GM18505 (cell line): ENCODE measurements at regions not wholly inside any gene's neighbourhood (a gene's known extent, or its start where the extent isn't known, plus 50 kb on each side); places are given as distances from the start of the nearest gene placed in this dataset.

ENCODE experiments used
- ATAC-seq: cut with Tn5 transposase; IDR thresholded peaks from one replicate; pipeline ENCODE4 v1.9.1; 2021; ENCODE audit not compliant: unreplicated experiment
- POLR2A ChIP-seq: IDR thresholded peaks from 4 replicates; pipeline ENCODE4 v1.6.1; 2011; ENCODE audit warnings: borderline replicate concordance; ENCODE audit not compliant: insufficient read depth, insufficient read length; ENCODE audit errors: extremely low read depth

DNA sequence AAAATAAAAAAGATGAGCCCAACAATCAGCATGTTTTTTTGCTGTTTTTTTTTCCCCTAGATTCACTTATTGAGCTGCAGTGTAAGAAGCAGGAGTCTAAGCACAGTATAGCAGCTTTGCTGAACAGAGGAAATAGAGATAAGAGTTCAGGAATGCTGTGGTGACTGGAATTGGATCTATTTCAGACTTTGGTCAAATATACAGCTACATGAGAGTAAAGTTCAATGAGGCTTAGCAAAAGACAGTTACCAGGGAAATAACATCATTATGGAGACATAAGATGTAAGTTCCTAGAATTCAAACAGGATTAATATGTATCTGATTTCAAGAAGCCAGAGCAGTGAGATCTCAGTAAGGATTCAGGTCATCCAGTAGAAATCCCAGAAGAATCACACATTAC, 613.0 kb downstream of the RPS29 start:
- TF ChIP-seq POLR2A, result no peak
- no peak for ATAC-seq

DNA sequence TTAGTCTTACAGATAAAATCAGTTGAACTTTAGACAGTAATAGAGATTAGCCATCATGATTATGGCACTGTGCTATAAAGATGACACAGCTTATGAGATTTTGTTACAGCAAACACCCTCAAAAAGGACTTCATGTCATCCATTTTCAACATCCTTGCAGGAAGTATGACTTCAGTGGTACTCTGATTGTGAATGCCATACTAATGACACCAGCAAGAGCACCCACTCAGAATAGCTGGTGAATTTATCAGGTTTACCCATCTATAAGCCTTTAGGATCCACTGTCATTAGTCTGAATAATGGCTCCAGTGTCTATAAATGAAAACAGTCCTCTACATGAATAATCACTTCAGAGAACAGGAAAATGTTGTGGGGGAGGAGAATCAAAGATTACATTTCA, 615.2 kb downstream of the RPS29 start:
- ATAC-seq, result no peak

DNA sequence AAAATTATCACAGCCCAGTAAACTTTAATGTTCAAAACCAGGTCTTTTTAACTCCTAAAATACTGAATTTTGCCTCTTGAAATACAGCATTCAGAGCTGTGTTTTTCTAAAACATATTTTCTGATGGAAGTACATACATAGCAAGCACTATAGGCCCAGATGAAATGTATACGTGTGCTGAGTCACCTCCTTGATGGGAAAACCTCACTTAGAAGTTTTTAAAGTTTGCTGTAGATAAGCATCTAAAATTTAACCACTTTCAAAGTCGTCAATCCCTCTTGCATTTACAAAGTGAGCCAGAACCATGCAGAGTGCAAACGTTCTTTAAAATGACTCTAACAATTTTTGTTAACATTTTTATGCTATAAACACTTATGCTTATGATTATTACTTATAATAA, 618.8 kb downstream of the RPS29 start:
- no peak for TF ChIP-seq POLR2A

More for the DNA sequence above, 615.2 kb downstream of the RPS29 start:
- no peak for TF ChIP-seq POLR2A

DNA sequence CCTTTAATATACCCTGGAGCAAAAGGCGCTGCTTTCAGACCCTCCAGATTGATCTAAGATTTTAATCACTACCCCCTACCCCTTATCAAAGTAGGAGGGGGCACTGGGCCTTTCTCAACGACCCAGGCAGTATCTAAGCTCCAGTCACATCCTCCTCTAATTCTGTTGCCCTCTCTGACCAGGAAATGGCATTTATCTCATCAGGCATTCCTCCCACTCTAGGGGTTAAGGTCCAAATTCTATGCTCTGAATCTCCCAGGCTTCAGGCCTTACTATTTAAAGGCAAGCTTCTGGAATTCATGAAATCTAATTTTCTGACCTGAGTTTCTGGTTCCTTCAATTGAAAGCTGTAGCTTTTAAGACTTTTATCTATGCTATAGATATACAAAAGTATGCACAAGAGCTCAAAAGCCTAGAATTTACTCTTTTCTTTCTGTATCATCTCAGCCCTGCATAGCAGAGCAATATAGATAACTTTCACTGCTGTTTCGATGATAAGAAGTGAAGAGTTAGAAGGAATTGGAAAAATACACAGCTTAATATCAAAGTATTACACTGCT, 622.9 kb downstream of the RPS29 start:
- TF ChIP-seq POLR2A, result no peak
- ATAC-seq, result no peak

More for the DNA sequence above, 618.8 kb downstream of the RPS29 start:
- no peak for ATAC-seq

GRCh38 chr14:48957486-48957885, 628.7 kb downstream of the RPS29 start:
- TF ChIP-seq POLR2A, result no peak
- no peak for ATAC-seq

- TF ChIP-seq POLR2A, result no peak
- ATAC-seq, result no peak
Observed at GRCh38 chr14:48955857-48956256, 630.3 kb downstream of the RPS29 start.

GRCh38 chr14:48954446-48954845, 631.7 kb downstream of the RPS29 start:
- ATAC-seq, result no peak
- no peak for TF ChIP-seq POLR2A

GRCh38 chr14:48944809-48945208, 641.4 kb downstream of the RPS29 start:
- no peak for TF ChIP-seq POLR2A
- ATAC-seq, result no peak

- no peak for TF ChIP-seq POLR2A
- ATAC-seq, result no peak
Observed at GRCh38 chr14:48943913-48944312, 642.3 kb downstream of the RPS29 start.

DNA sequence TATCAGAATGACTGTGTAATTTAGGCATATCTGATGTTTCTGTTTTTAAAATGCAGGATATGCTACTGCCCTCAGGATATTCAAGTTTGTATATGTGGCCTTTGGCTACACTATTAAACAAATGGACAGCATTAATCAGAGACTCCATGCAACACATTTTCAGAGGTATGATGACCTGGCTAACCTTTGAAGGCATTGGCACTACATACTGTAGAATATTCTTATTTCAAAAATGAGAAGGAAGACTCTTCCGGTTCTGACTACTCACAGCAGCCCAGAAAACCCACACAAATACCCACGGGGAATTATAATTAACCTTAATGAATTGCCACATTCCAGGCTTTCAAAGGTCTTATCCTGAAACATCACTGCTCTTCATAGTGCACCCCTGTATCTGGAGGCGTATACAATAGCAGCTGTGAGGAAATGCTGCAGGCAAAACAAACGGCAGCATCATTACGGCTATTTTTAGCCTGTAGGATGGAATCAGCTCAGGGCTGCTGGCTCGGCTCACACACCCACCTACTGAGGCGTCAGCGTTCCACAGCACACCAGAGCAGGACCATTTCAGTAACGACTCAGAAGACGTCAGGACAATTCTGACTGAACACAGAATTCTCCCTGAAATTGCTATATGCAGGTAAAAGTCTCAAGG, 648.5 kb downstream of the RPS29 start:
- no peak for ATAC-seq
- TF ChIP-seq POLR2A, result no peak

DNA sequence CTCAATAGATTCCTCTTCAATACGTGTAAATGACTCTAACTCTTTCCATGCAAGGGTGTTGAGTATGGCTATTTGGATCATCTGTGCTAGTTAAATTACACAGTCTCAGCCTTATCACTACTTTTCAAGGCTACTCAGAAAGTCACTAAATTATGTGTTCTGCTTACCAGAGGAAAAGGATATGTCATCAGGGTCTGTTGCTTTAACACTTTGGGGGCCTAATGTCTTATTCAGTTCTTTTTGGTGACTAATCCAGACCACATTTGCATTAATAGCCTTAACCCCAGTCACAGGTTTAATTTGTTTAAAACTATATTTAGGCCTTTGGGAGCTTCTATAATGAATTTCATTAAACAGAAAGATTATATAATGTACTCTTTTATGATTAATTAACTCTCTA, 649.3 kb downstream of the RPS29 start:
- ATAC-seq, result no peak
- TF ChIP-seq POLR2A, result no peak

DNA sequence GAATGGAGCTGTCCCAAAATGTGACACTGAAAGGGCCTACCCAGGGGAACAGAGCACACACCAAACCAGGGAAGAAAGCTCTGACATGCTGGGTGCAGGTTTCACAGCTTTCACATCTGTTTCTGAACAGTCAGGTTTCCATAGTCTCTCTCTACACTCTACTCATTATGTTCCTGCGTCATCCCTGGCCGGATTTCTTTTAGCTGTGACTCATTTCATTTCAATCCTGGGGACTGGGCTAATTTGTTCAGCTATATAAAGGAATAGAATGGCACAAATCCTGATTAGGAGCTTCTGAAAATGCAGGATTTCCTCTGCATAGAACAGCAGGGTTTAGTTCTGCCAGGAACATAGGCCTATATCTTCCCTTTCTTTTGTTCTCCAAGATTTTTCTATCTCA, 649.8 kb downstream of the RPS29 start:
- no peak for TF ChIP-seq POLR2A
- no peak for ATAC-seq

DNA sequence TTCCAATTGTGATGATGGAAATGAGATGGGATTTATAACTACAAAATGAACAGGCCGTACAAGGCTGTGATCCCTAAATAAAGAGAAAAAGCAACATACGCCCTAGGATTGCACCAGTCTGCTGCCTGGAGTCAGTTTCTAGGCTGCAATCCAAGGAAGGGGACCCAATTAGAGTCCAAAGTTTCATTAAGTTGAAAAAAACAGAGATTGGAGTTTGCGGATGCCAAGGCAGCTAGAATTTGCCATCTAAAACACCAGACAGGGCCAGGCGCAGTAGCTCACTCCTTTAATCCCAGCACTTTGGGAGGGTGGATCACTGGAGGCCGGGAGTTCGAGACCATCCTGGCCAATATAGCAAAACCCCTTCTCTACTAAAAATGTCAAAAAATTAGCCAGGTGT, 661.0 kb downstream of the RPS29 start:
- no peak for ATAC-seq
- no peak for TF ChIP-seq POLR2A

- ATAC-seq, result no peak
- no peak for TF ChIP-seq POLR2A
Observed at GRCh38 chr14:48914921-48915320, 671.3 kb downstream of the RPS29 start.
